ENCODE measurements at regions not wholly inside any gene's neighbourhood (a gene's known extent, or its start where the extent isn't known, plus 50 kb on each side); places are given as distances from the start of the nearest gene placed in this dataset.

DNA sequence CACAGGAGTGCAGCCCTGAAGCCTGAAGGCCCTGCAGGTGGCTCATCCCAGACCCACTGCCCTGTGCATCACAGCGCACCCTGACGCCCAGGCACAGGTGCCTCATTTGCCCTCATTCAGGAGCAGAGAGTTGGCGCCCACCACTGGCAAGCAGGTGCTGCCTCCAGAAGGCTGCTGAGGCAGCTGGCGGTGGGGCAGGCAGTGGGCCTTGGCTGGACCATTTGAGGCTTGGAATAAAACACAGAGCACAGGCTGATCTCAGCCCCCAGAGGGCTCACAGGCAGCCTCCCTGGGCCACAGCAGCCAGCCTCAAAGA, 1151.9 kb downstream of the BRD1 start:
- TF ChIP-seq, protein P1, sequence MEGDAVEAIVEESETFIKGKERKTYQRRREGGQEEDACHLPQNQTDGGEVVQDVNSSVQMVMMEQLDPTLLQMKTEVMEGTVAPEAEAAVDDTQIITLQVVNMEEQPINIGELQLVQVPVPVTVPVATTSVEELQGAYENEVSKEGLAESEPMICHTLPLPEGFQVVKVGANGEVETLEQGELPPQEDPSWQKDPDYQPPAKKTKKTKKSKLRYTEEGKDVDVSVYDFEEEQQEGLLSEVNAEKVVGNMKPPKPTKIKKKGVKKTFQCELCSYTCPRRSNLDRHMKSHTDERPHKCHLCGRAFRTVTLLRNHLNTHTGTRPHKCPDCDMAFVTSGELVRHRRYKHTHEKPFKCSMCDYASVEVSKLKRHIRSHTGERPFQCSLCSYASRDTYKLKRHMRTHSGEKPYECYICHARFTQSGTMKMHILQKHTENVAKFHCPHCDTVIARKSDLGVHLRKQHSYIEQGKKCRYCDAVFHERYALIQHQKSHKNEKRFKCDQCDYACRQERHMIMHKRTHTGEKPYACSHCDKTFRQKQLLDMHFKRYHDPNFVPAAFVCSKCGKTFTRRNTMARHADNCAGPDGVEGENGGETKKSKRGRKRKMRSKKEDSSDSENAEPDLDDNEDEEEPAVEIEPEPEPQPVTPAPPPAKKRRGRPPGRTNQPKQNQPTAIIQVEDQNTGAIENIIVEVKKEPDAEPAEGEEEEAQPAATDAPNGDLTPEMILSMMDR (IDR thresholded peaks at IDR 0.05) = no peak
- no peak for TF ChIP-seq POLR2A (IDR thresholded peaks at IDR 0.05)

Measured in heart left ventricle (tissue), 13 donors.